ENCODE measurements at regions not wholly inside any gene's neighbourhood (a gene's known extent, or its start where the extent isn't known, plus 50 kb on each side); places are given as distances from the start of the nearest gene placed in this dataset.

DNA sequence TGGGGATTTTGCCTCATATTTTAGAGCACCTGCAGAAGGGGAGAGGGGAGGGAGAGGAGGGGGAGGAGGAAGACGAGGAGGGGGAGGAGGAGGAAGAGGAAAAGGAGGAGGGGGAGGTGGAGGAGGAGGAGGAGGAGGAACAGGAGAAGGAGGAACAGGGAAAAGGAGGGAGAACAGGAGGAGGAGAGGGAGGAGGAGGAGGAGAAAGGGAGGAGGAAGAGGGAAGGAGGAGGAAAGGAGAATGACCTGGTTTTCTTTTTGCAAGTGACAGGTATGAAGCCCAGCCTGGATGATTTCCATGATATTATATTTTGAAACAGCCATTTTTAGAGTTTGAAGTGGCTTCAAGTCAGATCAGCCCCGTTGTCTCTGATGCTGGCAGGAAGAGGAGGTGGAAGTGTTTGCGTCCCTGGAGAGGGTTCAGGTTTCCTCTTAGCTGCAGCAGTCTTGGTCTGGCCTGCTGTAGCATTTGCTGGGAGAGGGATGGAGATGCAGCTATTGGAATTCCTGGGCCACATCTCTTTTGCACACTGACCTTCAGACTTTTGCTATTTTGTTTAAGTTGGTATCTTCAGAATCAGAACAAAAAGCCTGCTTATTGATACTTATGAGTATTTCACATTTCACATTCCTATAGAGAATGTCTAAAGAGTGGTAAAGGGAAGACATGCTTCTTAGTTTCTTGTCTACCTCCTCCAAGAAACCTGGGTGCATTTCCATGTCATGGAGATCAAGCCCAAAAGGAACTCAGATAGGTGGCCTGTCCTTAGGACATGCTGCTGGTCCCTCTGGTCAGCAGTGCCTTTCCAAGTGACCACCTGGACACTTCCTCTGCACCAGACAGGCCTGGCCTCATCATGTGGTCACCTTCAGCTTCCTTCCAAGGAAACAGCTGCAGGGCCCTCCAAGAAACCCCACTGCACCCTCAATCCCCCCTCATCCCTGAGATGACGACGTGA, 54.3 kb upstream of the IYD start:
- Mint-ChIP-seq H3K36me3 (no peaks in the 10 kb centered on the region), H3K4me1 (peaks cover 0 to 4% of the 10 kb centered on the region in 2 donors), H3K27me3 (peaks cover 20 to 21% of the 10 kb centered on the region in 2 donors), H3K27ac (no peak overlapping the region), H3K9me3 (peaks cover 3 to 4% of the 10 kb centered on the region in 2 donors), H3K4me3 (no peak overlapping the region)
- DNase-seq (no peak), ATAC-seq (replicated peaks) (no peak)

DNA sequence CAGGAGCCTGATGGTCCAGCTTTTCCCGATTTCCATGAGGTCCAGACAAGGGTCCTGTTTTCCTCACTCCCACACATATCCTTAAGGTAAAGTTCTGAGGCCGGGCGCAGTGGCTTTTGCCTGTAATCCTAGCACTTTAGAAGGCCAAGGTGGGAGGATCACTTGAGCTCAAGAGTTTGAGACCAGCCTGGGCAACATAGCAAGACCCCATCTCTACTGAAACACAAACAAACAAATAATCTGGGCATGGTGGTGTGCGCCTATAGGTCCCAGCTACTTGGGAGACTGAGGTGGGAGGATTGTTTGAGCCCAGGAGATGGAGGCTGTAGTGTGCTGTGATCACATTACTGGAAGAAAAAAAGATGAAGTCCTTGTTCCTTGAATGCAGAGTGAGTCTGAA, 53.2 kb upstream of the IYD start:
- H3K4me1 Mint-ChIP-seq = peaks cover 0 to 4% of the 10 kb centered on the region in 2 donors
- no peak for ATAC-seq (replicated peaks)
- no peak for DNase-seq
- peaks cover 3 to 4% of the 10 kb centered on the region in 2 donors for H3K9me3 Mint-ChIP-seq
- H3K36me3 Mint-ChIP-seq = no peaks in the 10 kb centered on the region
- peaks cover 16 to 21% of the 10 kb centered on the region in 2 donors for H3K27me3 Mint-ChIP-seq
- H3K4me3 Mint-ChIP-seq = no peak overlapping the region
- no peak overlapping the region for H3K27ac Mint-ChIP-seq

DNA sequence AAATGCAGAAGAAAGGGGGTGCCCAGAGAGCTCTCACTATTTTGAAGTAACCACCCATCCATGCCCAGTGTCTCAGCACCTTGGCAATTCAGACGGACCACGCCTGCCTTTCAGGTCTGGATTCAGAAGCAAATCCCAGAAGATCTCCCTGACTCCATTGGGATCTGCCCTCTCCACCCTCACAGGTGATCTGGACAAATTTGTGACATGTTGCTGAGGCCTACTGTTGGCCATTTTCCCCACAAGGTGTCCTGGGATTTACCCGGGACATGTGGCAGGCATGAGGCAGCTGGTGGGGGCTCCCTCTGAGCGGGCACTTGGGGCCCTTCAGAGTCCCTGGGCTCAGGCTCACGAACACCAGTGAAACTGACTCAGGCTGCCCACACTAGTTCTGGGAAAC, 51.9 kb upstream of the IYD start:
- H3K27me3 Mint-ChIP-seq = peaks cover 24 to 28% of the 10 kb centered on the region in 2 donors
- H3K36me3 Mint-ChIP-seq = no peaks in the 10 kb centered on the region
- peaks cover 2 to 3% of the 10 kb centered on the region in 2 donors for H3K9me3 Mint-ChIP-seq
- ATAC-seq (replicated peaks) = no peak
- H3K4me1 Mint-ChIP-seq = peaks cover 0 to 4% of the 10 kb centered on the region in 2 donors
- no peak overlapping the region for H3K27ac Mint-ChIP-seq
- no peak overlapping the region for H3K4me3 Mint-ChIP-seq
- no peak for DNase-seq
